ENCODE measurements at regions not wholly inside any gene's neighbourhood (a gene's known extent, or its start where the extent isn't known, plus 50 kb on each side); places are given as distances from the start of the nearest gene placed in this dataset.

DNA sequence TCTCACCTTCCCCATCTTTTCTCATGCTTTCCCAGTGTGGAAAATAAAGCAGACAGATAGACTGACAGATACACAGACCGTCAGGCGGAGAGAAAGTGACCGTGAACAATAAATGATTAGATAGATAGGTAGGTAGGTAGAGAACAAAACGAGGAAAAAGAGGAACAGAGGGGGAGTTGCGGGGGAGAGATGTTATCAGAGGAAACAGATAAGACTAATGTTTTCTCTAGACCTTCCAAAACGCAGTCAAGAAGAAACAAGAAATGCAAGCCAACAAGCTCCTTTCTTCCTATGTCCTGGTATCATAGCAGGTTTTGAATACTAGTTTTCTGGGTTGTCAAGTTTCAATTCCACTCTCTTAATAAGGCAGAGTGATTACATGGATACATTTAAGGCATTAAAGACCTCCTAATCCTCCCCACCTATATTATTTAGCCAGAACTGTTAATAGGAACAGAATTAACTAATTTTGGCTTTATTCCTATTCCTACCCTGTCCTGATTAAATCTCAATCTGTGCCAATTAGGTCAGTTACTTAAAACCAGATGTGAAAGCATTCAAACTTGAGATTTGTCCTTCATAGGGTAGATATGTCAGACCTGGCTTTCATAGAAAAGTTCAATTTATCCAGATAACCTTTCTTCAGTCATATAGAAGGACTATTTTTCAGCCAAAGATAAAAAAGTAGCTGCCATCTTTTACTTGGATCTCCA is 89.0 kb upstream of the PTPRR start:
- intact Hi-C loops (cut with DNase I) = no loop called here

DNA sequence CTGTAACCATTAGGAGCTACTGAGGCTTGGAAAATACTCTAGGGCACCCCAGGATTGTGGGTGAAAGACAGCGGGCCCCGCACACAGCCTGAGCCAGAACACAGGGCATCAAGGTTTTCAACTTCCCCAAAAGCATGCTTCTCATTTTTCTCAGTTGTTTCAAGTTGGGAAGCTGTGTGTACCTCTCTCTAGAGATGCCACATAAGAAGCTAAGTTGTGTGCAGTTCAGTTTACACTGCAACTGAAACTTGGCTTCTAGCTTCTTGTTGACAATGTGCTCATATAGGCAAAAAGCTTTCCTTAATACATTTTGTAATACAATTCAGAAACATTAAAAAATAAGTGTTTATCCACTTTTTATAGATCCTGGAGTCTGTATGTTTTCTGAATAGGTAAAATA is 88.1 kb upstream of the PTPRR start:
- Histone ChIP-seq H3K27me3 (no peaks in the 10 kb centered on the region), H3K4me3 (no peak overlapping the region), H3K36me3 (no peaks in the 10 kb centered on the region), H3K4me1 (no peaks in the 10 kb centered on the region), H3K9me3 (no peaks in the 10 kb centered on the region), H3K27ac (no peak overlapping the region)
- TF ChIP-seq, protein P1, sequence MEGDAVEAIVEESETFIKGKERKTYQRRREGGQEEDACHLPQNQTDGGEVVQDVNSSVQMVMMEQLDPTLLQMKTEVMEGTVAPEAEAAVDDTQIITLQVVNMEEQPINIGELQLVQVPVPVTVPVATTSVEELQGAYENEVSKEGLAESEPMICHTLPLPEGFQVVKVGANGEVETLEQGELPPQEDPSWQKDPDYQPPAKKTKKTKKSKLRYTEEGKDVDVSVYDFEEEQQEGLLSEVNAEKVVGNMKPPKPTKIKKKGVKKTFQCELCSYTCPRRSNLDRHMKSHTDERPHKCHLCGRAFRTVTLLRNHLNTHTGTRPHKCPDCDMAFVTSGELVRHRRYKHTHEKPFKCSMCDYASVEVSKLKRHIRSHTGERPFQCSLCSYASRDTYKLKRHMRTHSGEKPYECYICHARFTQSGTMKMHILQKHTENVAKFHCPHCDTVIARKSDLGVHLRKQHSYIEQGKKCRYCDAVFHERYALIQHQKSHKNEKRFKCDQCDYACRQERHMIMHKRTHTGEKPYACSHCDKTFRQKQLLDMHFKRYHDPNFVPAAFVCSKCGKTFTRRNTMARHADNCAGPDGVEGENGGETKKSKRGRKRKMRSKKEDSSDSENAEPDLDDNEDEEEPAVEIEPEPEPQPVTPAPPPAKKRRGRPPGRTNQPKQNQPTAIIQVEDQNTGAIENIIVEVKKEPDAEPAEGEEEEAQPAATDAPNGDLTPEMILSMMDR (IDR thresholded peaks at IDR 0.05) = no peak
- TF ChIP-seq POLR2A (IDR thresholded peaks at IDR 0.05) = no peak
- ATAC-seq (no peak), DNase-seq (no peak)
- intact Hi-C loops (cut with DNase I) = no loop called here
- 43% methylated on average over 2 of the region's 2 CpGs for WGBS (ENCODE audit: insufficient coverage, low coverage, low lambda C conversion rate, missing lambda C conversion rate)

More for the DNA sequence above, 89.0 kb upstream of the PTPRR start:
- H3K4me1 ChIP-seq = no peaks in the 10 kb centered on the region
- no peak overlapping the region for H3K27ac ChIP-seq
- WGBS (ENCODE audit: insufficient coverage, low coverage, low lambda C conversion rate, missing lambda C conversion rate) = 21% methylated on average over 6 of the region's 6 CpGs
- no peaks in the 10 kb centered on the region for H3K36me3 ChIP-seq
- DNase-seq (no peak), ATAC-seq (no peak)
- TF ChIP-seq, protein P1 (IDR thresholded peaks at IDR 0.05) = no peak
- no peak for TF ChIP-seq POLR2A (IDR thresholded peaks at IDR 0.05)
- no peaks in the 10 kb centered on the region for H3K9me3 ChIP-seq
- no peaks in the 10 kb centered on the region for H3K27me3 ChIP-seq
- no peak overlapping the region for H3K4me3 ChIP-seq

DNA sequence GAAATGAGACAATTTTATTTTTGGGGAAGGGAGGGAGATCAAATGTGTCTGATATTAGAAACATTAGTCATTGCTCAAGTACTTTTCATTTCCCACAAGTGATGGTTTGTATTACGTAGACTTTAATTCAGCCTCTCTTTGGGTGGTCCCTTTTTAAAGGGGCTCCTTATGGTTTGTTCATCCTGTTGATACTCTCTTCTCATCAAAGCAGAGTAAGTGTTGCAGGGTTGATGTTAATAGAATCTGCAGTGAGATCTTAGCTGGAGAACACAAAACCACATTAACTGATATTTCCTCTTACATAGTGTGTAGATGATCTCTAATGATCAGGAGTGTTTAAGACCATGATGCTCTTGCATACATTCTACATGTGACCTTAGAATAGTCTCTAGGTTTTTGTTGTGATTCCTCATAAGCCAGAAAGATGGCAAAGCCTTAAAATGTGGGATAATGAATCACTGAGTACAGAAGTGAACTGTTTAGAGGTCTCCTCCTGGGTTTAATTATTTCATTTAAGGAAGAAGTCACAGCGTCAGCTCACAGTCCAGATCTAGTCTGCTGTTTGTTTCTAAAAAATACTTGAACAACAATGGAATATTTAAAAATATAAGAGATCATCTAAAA is 87.4 kb upstream of the PTPRR start:
- intact Hi-C loops (cut with DNase I) = no loop called here
- no peaks in the 10 kb centered on the region for H3K27me3 ChIP-seq
- TF ChIP-seq POLR2A (IDR thresholded peaks at IDR 0.05) = no peak
- TF ChIP-seq, protein P1 (IDR thresholded peaks at IDR 0.05) = no peak
- H3K4me1 ChIP-seq = no peaks in the 10 kb centered on the region
- no peak for ATAC-seq
- H3K4me3 ChIP-seq = no peak overlapping the region
- WGBS (ENCODE audit: insufficient coverage, low coverage, low lambda C conversion rate, missing lambda C conversion rate) = 57% methylated on average over 2 of the region's 2 CpGs
- H3K36me3 ChIP-seq = no peaks in the 10 kb centered on the region
- no peak for DNase-seq
- no peaks in the 10 kb centered on the region for H3K9me3 ChIP-seq
- H3K27ac ChIP-seq = no peak overlapping the region

DNA sequence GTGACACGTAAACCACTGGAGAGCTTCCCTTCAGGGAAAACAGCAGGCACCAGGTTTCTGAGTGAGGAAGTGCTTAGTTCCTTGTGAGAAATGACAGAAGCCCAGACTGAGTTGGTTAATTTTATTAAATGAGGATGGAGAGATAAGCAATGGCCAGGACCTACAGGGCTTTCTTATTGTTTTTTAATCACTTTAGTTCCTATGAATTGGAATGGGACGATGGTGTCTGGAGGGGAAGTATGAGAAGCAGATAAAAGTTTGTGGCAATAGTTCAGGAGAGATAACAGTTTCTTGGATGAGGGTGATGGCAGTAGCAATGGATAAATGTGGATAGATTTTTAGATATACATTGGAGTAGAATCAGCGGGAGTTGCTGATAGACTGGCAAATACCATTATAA is 86.5 kb upstream of the PTPRR start:
- no peak for ATAC-seq
- WGBS (ENCODE audit: insufficient coverage, low coverage, low lambda C conversion rate, missing lambda C conversion rate) = 59% methylated on average over 3 of the region's 3 CpGs
- TF ChIP-seq, protein P1 (IDR thresholded peaks at IDR 0.05) = no peak
- no peak for TF ChIP-seq POLR2A (IDR thresholded peaks at IDR 0.05)
- no peak overlapping the region for H3K27ac ChIP-seq
- no peaks in the 10 kb centered on the region for H3K36me3 ChIP-seq
- H3K27me3 ChIP-seq = no peaks in the 10 kb centered on the region
- DNase-seq = no peak
- H3K4me3 ChIP-seq = no peak overlapping the region
- H3K4me1 ChIP-seq = no peaks in the 10 kb centered on the region
- intact Hi-C loops (cut with DNase I) = no loop called here
- H3K9me3 ChIP-seq = no peaks in the 10 kb centered on the region
